ENCODE measurements at regions not wholly inside any gene's neighbourhood (a gene's known extent, or its start where the extent isn't known, plus 50 kb on each side); places are given as distances from the start of the nearest gene placed in this dataset.
"Not testable (repeated sequence)": the region's sequence is repeated elsewhere in the genome, so short reads cannot be mapped to it uniquely, and the experiment has no call there.

DNA sequence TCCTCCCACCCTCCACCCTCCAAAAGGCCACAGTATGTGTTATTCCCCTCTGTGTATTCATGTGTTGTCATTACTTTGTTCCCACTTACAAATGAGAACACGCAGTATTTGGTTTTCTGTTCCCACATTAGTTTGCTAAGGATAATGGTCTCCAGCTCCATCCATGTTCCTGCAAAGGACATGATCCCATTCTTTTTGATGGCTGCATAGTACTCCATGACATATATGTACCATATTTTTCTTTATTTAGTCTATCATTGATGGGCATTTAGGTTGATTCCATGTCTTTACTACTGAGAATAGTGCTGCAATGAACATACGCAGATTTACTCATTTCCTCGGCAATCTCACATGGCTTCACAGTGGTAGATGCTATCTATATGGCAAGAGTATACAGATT, 453.6 kb upstream of the CFAP20DC start:
- DNase-seq (ENCODE audit: low read depth) = no peak

DNA sequence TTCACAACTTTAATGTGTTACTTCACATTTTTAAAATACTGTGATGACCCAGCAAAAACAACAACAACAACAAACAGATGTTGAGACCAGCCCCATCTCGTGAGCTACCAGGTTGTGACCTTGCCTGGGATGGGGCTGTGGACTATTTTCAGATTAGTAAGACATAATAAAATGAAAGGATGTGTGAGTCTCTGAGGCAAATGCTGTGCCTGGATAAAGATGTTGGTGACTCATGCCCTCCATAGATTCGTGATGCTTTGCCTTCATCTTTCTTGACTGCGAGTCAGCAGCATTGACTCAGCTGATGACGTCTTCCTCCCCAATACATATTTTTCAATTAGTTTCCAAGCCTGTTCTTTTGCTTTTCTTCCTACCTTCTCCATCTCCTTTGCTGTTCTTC, 453.0 kb upstream of the CFAP20DC start:
- DNase-seq (ENCODE audit: low read depth) = peak; percentile 89

DNA sequence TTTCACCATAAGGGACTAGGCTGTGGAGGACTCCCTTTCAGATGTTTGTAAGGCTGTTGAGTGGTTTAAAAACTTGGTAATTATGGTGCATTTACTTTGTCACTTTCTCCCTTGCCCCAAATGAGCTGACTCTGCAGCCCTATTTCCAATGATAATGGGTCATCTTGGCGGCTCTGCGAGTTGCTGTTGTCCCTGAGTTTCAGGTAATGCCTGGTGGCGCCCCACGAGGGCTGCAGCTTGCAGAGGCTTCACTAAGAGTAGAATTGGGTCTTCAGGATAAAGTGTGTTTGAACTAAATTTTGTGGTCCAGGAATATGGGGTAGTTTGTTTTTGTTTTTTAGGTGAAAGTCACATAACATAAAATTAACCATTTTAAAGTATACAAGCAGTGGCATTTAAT, 450.1 kb upstream of the CFAP20DC start:
- DNase-seq (ENCODE audit: low read depth) = no peak

DNA sequence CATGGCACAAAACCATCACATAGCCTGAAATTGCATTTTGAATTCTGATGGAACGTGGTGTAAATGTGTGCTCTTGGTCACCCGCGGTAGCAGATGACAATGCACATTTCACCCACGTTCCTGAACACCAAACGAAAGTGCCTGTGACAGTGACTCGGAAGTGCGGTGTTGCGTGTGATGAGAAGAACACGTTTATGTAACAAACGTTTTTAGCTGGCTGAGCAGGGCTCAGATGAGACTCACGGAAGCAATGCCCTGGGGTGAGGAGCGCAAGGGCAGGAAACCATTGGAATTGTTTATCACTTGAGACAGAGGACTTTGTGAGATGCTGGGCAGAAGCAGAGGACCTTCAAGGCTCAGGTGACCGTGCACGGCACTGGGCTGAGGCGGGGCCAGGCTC, 449.2 kb upstream of the CFAP20DC start:
- DNase-seq (ENCODE audit: low read depth) = no peak

DNA sequence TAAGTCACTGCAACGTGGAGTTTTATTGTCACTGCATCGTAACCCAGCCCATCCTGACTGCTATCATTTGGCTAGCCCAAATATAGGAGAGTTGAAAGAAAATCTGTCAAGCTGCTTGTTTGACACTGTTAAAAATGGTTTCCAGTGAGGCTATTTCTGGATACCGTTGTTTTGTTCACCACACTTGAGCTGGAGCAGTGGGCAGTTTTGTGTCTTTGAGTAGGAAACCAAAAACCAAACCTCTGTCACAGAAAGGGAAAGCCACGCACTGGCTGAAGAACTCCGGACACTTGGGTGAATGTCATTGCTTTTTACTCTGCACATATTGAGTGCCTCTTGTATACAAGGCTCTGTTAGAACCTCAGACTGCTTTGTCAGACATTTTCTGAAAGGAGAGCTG, 446.4 kb upstream of the CFAP20DC start:
- DNase-seq (ENCODE audit: low read depth) = no peak

DNA sequence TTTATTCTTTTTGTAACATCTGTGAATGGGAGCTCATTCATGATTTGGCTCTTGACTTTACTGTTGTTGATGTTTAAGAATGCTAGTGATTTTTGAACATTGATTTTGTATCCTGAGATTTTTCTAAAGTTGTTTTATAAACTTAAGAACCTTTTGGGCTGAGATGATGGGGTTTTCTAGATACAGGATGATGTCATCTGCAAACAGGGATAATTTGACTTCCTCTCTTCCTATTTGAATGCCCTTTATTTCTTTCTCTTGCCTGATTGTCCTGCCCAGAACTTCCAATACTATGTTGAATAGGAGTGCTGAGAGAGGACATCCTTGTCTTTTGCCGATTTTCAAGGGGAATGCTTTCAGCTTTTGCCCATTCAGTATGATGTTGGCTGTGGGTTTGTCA, 445.1 kb upstream of the CFAP20DC start:
- not testable (repeated sequence) for DNase-seq (ENCODE audit: low read depth)

DNA sequence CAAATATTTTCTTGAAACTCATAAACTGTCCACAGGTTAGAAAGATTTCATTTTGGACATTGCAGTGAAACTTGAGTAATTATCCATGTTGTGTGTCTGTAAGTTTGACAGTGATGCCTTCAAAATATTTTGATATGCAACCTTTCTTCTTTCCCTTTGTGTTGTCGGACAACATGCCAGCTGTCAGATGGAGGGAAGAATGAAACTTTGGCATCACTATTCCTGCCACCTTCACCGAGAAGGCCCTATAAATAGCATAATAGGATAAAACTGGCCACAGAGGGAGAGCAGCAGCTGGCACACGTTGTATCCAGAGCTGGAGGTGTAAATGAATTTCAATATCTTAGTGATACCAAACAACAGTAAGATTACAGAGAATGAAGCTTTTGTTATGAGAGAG, 436.7 kb upstream of the CFAP20DC start:
- no peak for DNase-seq (ENCODE audit: low read depth)

- DNase-seq (ENCODE audit: low read depth) = no peak
Measured at GRCh38 chr3:59483191-59483590, 433.4 kb upstream of the CFAP20DC start.

GRCh38 chr3:59482684-59483083, 432.9 kb upstream of the CFAP20DC start:
- peak; percentile 40 for DNase-seq (ENCODE audit: low read depth)

DNA sequence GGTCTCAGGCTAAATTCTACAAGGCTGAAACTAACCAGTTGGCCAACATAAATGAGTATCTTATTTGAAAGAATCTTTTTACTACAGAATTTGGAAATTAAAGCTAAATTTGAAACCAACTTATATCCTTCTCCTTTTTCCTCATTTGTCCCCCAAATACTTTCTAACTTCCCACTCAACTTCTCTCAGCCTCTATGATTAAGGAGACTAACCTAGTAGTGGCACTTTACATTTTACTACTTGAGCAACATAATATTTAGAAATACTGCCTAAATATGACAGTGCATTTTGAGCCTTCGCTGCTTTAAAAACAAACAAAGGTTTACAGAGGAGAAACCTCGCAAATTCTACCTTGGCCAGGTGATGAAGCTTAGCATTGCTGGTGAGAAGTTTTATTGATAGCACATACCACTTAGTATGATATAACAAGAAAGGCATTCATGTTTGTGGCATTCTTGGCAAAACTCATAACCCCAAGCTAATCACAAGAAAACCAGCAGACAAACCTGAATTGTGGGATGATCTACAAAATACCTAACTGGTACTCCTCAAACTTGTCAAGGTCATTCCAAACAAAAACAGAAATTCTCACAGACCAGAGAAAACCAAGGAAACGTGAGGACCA, 432.1 kb upstream of the CFAP20DC start:
- DNase-seq (ENCODE audit: low read depth) = peak; percentile 74

DNA sequence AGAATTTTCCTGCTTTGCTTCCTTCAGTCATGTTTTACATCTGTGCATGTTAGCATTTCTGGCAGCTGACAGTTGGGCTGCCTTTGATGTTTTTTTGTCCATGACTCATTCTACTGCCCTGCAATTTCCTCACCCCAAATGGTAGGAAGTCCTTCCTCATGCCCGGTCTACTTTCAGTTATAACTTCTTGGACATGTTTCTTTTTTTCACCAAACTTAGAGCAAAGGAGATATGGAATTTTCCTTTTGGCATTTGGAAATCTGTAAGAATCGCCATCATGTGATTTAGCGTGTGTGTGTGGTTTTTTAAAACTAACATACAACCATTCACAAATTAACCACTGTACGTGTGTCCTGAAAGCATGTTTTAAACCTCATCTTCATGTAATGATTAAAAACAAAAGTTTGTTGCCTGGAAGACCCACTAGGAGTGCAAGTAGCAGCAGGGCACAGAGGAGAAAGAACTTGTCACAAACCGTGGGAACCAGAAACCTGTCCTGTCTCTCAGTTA, 430.7 kb upstream of the CFAP20DC start:
- DNase-seq (ENCODE audit: low read depth) = peak; percentile 86

DNA sequence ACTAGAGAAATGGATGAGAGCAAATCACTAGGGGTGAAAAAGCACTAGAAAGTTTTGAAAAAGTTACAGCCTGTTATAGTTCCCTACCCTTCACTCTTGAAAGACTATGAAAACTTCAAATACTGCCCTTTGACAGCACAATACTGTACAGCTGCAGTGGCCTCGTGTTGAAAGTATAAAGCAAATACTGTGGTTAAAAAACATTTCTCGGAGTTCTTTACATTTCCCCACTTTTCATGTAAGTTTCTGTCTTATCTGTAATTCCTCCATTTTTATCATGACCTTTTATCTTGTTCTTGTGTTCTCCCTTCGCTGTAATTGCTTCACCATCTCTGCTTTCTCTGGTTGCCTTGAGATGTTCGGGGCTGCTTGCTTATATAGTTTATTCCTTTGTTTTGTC, 423.8 kb upstream of the CFAP20DC start:
- DNase-seq (ENCODE audit: low read depth) = no peak

- peak; percentile 58 for DNase-seq (ENCODE audit: low read depth)
Measured at GRCh38 chr3:59472541-59472940, 422.7 kb upstream of the CFAP20DC start.

DNA sequence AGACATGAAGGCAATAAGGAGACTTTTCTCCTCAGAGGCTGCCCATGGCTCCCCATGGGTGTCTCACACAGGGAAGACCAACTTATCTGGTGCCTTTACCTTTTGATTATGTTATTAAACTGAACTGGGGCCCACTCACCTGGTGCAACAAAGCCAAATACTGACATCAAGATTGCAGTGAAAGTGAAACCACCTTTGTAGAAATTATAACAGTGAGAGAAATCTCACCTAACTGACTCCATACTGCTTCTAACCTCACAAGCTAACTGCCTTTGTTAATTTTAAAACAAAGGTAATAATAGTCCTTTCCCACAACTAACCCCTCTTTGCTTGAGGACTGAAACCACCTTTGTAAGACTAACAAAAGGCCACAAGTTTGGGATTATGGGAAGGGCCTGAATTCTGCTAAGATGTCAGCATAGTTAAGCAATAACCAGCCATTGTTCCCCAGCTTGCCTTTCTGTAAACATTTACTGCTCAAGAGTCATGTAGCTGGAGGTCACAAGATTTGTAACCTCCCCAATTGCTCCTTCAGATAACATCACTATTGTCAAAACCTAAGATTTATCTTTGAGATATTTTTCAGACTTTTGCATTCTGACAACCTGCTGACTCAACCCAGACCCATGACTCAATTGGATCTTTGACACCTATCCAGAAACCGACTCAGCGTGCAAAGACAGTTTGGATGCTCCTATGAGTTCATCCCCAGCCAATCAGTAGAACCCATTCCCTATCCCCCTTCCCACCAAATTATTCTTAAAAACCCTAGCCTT, 420.3 kb upstream of the CFAP20DC start:
- DNase-seq (ENCODE audit: low read depth) = peak; percentile 96

DNA sequence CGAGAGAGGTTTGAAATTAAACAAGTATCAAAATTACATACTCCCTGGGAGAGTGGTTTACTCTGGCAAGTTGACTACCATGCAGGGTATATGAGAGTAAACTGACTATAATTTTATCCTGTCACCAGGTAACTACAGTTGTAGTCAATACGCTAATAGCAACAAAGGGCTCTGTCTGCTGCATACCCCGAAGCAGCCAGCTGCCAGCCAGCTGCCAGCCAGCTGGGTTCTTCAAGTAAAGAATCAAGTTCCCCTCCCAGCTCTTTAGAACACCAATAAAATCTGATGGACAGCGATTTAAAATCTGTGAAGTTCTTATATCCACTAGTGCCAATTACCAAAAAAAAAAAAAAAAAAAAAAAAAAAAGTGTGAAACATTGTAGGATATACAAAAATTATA, 417.7 kb upstream of the CFAP20DC start:
- no peak for DNase-seq (ENCODE audit: low read depth)

- DNase-seq (ENCODE audit: low read depth) = no peak
Measured at GRCh38 chr3:59464187-59464586, 414.4 kb upstream of the CFAP20DC start.

GRCh38 chr3:59463253-59463652, 413.4 kb upstream of the CFAP20DC start:
- no peak for DNase-seq (ENCODE audit: low read depth)

DNA sequence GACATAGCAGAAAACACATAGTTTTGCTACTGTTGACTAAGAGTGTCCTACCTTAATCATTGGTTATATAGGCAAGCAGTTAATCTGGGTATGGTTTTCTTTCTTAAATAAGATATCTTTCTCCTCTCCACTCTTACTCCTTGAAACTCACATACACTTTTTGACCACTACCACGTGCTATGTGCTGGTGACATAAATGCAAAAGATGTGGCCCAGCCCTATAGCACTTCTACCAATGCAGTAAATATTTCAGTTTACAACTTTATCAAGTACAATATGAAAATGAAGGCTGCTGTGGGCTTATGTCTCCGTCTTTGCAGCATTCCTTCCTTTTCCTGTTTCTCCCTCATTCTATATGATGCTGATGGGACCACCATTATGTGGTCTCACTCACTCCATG, 410.2 kb upstream of the CFAP20DC start:
- no peak for DNase-seq (ENCODE audit: low read depth)

DNA sequence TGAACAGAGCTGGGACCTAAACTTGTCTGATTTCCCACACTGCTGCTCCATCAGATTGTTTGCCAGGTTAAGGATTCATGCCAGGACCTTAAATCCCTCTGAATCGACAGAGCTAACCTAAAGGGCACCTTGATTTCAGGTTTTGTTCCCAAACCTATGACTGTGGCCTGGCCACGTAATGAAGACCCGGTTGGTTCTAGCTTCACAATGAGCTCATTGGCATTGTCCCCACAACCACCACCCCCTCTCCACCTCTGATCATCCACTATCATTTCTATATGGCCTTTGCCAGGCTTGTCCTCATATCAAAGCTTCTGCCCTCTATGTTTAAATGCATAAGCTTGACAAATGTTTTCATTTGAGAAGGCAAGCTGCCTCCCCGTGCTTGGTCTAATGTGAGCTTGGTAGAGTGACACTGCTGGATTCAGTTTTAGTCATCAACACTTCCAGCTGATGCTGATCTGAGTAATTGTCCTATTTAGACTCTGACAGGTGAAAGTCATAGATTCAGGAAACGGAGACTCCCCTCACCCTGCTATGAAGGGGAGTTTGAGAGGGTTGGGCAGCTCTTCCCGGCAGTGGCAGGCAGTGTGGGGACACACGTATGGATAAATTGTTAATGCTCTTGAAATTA, 407.1 kb upstream of the CFAP20DC start:
- DNase-seq (ENCODE audit: low read depth) = no peak

DNA sequence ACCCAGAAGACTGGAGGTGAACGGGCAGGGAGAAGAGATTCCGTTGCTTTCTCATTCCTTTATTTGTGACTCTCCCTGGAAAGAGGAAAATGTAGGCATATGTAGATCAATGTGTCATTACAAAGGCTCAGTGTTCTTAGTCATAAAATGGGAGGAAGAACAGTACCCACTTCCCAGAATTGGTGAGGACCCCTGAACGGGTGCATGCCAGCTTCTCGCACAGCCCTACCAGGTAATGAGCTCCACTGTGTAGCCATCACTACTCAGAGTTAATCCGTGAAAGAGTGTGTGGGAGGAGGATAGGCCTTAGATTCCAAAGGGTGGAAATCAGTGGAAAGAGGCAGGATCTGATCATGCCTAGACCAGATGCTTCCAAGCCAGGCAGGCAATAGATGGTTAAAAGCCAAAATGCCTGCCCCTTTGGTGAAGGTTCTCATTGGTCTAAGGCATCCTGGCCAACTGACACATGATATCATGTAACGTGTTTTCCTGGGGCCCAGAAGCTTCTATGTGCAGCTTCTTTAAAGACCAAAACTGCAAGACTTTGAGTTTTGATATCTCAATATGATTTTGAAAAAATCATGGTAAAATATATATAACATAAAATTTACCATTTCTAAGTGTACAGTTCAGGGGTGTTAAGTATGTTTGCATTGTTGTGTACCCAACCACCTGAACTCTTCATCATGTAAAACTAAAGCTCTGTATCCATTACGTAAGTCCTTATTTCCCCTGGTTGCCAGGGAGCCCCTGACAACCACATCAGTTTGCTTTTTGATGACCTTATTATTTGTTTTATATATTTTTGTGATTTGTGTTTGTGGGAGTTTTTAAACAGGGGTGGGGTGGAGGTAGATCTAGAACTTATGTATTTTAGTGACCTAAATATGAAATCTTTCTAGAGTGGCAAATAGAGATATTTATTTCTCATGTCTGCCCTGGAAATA, 402.2 kb upstream of the CFAP20DC start:
- DNase-seq (ENCODE audit: low read depth) = no peak

- peak; percentile 69 for DNase-seq (ENCODE audit: low read depth)
Measured at GRCh38 chr3:59450946-59451763, 401.3 kb upstream of the CFAP20DC start.
